DMS153 treated with DMSO at 0.1 percent for 48 hours (cell line): ENCODE measurements at regions not wholly inside any gene's neighbourhood (a gene's known extent, or its start where the extent isn't known, plus 50 kb on each side); places are given as distances from the start of the nearest gene placed in this dataset.
"Not testable (repeated sequence)": the region's sequence is repeated elsewhere in the genome, so short reads cannot be mapped to it uniquely, and the experiment has no call there.

Experiments
- DNase-seq: peaks from one replicate; lab custom pipeline; 2025; ENCODE audit not compliant: unreplicated experiment; lab: John Stamatoyannopoulos, UW

- DNase-seq, result no peak
Measured at GRCh38 chr6:112853162-112853561, 506.0 kb downstream of the RFPL4B start.

- no peak for DNase-seq
Measured at GRCh38 chr6:112863753-112864152, 516.6 kb downstream of the RFPL4B start.

GRCh38 chr6:112865131-112865530 lies 518.0 kb downstream of the RFPL4B start:
- no peak for DNase-seq

GRCh38 chr6:112874881-112875280 lies 527.8 kb downstream of the RFPL4B start:
- DNase-seq, result no peak

GRCh38 chr6:112877134-112878100 lies 530.3 kb downstream of the RFPL4B start:
- no peak for DNase-seq

- no peak for DNase-seq
Measured at GRCh38 chr6:112879920-112880413, 532.8 kb downstream of the RFPL4B start.

GRCh38 chr6:112881027-112881426 lies 533.9 kb downstream of the RFPL4B start:
- DNase-seq, result no peak

- no peak for DNase-seq
Measured at GRCh38 chr6:112881828-112882780, 535.0 kb downstream of the RFPL4B start.

GRCh38 chr6:112883095-112883494 lies 536.0 kb downstream of the RFPL4B start:
- DNase-seq, result no peak

GRCh38 chr6:112886415-112886814 lies 539.3 kb downstream of the RFPL4B start:
- no peak for DNase-seq

GRCh38 chr6:112887424-112887823 lies 540.3 kb downstream of the RFPL4B start:
- DNase-seq, result not testable (repeated sequence)

GRCh38 chr6:112899541-112899940 lies 552.4 kb downstream of the RFPL4B start:
- no peak for DNase-seq

- no peak for DNase-seq
Measured at GRCh38 chr6:112903361-112903760, 556.2 kb downstream of the RFPL4B start.

GRCh38 chr6:112906726-112907125 lies 559.6 kb downstream of the RFPL4B start:
- no peak for DNase-seq

- DNase-seq, result no peak
Measured at GRCh38 chr6:112909781-112910180, 562.7 kb downstream of the RFPL4B start.

- no peak for DNase-seq
Measured at GRCh38 chr6:112910256-112910655, 563.1 kb downstream of the RFPL4B start.

- DNase-seq, result no peak
Measured at GRCh38 chr6:112911959-112912358, 564.8 kb downstream of the RFPL4B start.

- no peak for DNase-seq
Measured at GRCh38 chr6:112912416-112913101, 565.4 kb downstream of the RFPL4B start.

GRCh38 chr6:112919744-112920143 lies 572.6 kb downstream of the RFPL4B start:
- DNase-seq, result not testable (repeated sequence)

GRCh38 chr6:112920994-112921393 lies 573.9 kb downstream of the RFPL4B start:
- DNase-seq, result no peak
